Osteoblast (primary cell): ENCODE measurements at regions not wholly inside any gene's neighbourhood (a gene's known extent, or its start where the extent isn't known, plus 50 kb on each side); places are given as distances from the start of the nearest gene placed in this dataset.

ENCODE experiments used
- DNase-seq: peaks from one replicate; pipeline ENCODE4 v3.0.0; 2011; ENCODE audit warnings: low spot score, mixed read lengths; ENCODE audit not compliant: insufficient read length; ENCODE audit errors: missing footprints
- H2AFZ ChIP-seq: 2 replicates; pipeline ENCODE4 v1.6.0; 2011; ENCODE audit warnings: mild to moderate bottlenecking, low read length
- H3K27ac ChIP-seq: 2 replicates; pipeline ENCODE4 v1.5.1; 2011; ENCODE audit warnings: mild to moderate bottlenecking, low read depth, low read length, moderate library complexity
- H3K27me3 ChIP-seq: 2 replicates; pipeline ENCODE4 v1.6.0; 2012; ENCODE audit warnings: mild to moderate bottlenecking, control low read depth, inconsistent platforms, low read length, moderate library complexity; ENCODE audit not compliant: insufficient read depth
- H3K36me3 ChIP-seq: 2 replicates; pipeline ENCODE4 v1.5.1; 2011; ENCODE audit warnings: mild to moderate bottlenecking, low read length, control low read depth, moderate library complexity; ENCODE audit not compliant: insufficient read depth
- H3K4me1 ChIP-seq: 2 replicates; pipeline ENCODE4 v1.5.1; 2011; ENCODE audit warnings: mild to moderate bottlenecking, low read length, control low read depth, moderate library complexity; ENCODE audit not compliant: insufficient read depth
- H3K4me2 ChIP-seq: 2 replicates; pipeline ENCODE4 v1.6.0; 2011; ENCODE audit warnings: mild to moderate bottlenecking, low read length; ENCODE audit not compliant: insufficient read depth
- H3K4me3 ChIP-seq: fragments of 200-600 bp; sonication (generic); 3 replicates; pipeline ENCODE4 v1.5.1; 2012; ENCODE audit warnings: mild to moderate bottlenecking, low read length, inconsistent platforms; ENCODE audit not compliant: insufficient read depth
- H3K79me2 ChIP-seq: 2 replicates; pipeline ENCODE4 v1.6.0; 2012; ENCODE audit warnings: mild to moderate bottlenecking, low read length, control low read depth, inconsistent platforms; ENCODE audit not compliant: insufficient read depth
- H3K9me3 ChIP-seq: 2 replicates; pipeline ENCODE4 v1.5.1; 2011; ENCODE audit warnings: low read depth, low read length, control low read depth
- H4K20me1 ChIP-seq: 2 replicates; pipeline ENCODE4 v1.6.0; 2012; ENCODE audit warnings: mild to moderate bottlenecking, low read length, control low read depth; ENCODE audit not compliant: insufficient read depth
- TF ChIP-seq, protein P1 (sequence below): IDR thresholded peaks from 2 replicates; pipeline ENCODE4 v1.5.1; 2011; ENCODE audit warnings: mild to moderate bottlenecking, low read depth, low read length, moderate library complexity; ENCODE audit errors: extremely low read depth

DNA sequence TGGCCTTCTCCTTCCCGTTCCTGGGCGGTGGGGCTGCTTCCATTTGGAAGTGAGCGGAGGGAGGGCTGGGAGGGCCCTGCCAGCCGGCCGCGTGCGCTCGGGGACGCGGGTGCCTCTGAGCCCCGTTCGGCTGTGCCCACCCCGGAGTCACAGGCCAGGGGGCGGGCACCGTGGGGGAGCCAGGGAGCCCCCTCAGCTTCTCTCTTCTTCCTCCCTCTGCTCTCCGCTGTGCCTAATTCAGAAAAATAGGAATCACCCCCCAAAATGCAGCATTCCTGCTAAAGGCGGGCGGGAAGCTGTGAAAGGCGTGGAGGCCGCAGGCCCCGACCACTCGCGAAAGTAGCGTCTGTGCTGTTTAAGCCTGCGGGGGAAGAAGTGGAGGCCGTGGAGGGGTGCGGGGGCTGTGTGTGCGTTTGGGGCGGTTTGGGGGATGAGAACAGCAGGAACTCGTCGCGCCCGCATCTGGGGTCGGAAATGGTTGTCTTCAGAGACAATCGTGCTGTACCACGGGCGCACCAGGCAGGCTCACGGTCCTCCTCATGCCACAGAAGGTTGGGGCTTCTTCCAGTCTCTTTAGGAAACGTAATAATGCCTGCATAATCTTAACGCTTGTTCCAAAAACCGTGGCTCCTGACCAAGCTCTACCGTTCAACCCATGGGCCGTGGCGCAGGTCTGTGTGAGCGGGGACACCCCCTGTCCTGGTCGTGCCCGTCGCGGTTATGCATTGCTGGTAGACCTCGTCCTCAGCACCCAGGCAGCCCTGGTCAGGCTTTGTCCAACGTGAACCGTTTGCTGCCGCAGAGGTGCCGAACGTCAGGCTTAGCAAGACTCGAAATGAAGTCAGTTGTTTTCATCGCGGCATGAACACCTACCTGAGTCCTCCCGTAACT is 110.4 kb upstream of the SOX1 start:
- no peak overlapping the region for H3K4me2 ChIP-seq
- no peak overlapping the region for H3K27ac ChIP-seq
- no peak overlapping the region for H2AFZ ChIP-seq

DNA sequence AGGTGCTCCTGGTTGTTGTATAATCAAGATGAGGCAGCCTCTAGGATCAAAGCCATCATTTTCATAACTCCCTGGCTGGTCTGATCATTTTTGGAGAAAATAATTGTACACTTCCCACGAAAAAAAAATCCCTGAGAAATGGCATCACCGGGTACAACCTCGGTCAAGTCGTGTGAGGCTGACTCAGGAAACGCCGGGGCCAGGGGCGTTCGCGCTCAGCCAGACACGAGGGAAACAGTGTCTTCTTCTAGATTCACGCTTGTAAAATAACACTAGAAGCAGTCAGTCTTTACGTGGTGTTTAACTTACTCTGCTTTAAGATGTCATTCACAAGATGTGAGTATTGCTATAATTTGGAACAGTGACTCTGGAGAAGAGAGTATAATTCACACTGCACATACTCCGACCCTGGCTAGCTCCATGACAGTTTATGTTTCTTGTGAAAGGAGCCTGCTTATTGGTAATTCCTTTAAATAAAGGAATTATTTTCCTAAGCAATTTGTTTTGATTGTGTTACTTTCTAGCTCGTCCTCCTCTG is 109.0 kb upstream of the SOX1 start:
- Histone ChIP-seq H3K9me3 (no peaks in the 10 kb centered on the region), H3K27me3 (no peaks in the 10 kb centered on the region), H3K79me2 (no peaks in the 10 kb centered on the region), H3K4me3 (no peak overlapping the region), H2AFZ (no peak overlapping the region), H3K4me2 (no peak overlapping the region), H3K36me3 (no peaks in the 10 kb centered on the region), H3K4me1 (no peaks in the 10 kb centered on the region), H4K20me1 (no peaks in the 10 kb centered on the region), H3K27ac (no peak overlapping the region)
- no peak for DNase-seq
- TF ChIP-seq, protein P1, sequence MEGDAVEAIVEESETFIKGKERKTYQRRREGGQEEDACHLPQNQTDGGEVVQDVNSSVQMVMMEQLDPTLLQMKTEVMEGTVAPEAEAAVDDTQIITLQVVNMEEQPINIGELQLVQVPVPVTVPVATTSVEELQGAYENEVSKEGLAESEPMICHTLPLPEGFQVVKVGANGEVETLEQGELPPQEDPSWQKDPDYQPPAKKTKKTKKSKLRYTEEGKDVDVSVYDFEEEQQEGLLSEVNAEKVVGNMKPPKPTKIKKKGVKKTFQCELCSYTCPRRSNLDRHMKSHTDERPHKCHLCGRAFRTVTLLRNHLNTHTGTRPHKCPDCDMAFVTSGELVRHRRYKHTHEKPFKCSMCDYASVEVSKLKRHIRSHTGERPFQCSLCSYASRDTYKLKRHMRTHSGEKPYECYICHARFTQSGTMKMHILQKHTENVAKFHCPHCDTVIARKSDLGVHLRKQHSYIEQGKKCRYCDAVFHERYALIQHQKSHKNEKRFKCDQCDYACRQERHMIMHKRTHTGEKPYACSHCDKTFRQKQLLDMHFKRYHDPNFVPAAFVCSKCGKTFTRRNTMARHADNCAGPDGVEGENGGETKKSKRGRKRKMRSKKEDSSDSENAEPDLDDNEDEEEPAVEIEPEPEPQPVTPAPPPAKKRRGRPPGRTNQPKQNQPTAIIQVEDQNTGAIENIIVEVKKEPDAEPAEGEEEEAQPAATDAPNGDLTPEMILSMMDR = no peak

More for the DNA sequence above, 110.4 kb upstream of the SOX1 start:
- H4K20me1 ChIP-seq = no peaks in the 10 kb centered on the region
- H3K79me2 ChIP-seq = no peaks in the 10 kb centered on the region
- no peaks in the 10 kb centered on the region for H3K27me3 ChIP-seq
- no peak overlapping the region for H3K4me3 ChIP-seq
- DNase-seq = no peak
- TF ChIP-seq, protein P1 = no peak
- H3K36me3 ChIP-seq = no peaks in the 10 kb centered on the region
- H3K4me1 ChIP-seq = no peaks in the 10 kb centered on the region
- no peaks in the 10 kb centered on the region for H3K9me3 ChIP-seq

DNA sequence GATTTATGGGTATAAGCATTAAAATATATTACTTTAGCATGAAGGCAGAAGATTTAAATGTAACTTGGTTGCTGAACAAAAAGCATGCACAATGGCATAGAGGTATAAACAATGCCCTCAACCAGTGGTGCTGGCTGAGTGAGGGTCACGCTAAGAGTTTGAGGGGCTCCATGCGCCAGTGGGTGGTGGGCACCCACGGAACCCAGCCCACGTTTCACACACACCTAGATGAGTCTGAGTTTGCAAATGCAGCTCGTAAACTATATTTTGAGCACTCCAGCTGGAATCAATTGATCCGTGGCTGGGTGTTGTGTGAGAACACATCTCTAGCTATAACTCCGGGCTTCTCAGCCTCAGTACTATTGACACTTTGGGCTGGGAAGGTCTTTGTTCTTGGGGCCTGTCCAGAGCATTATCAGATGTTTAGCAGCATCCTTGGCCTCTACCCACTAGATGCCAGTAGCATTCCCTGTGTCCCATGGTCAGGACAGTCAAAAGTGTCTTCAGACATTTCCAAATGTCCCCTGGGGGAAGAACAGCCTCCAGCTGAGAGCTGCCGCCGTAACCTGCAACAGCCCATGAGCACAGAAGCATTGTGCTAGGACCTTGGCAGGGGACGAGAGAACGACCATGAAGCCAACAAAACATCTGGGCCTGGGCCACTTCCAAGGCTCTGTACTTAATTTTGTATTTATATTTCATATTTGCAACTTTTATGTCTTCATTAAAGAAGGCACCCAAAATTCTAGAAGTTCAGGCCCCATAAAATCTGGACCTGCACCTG is 108.1 kb upstream of the SOX1 start:
- TF ChIP-seq, protein P1 = no peak
- H2AFZ ChIP-seq = no peak overlapping the region
- H3K36me3 ChIP-seq = no peaks in the 10 kb centered on the region
- H3K4me1 ChIP-seq = no peaks in the 10 kb centered on the region
- H3K27me3 ChIP-seq = no peaks in the 10 kb centered on the region
- no peak overlapping the region for H3K27ac ChIP-seq
- no peaks in the 10 kb centered on the region for H3K79me2 ChIP-seq
- DNase-seq = no peak
- H3K4me3 ChIP-seq = no peak overlapping the region
- no peaks in the 10 kb centered on the region for H4K20me1 ChIP-seq
- no peaks in the 10 kb centered on the region for H3K9me3 ChIP-seq
- no peak overlapping the region for H3K4me2 ChIP-seq
